ENCODE measurements at regions not wholly inside any gene's neighbourhood (a gene's known extent, or its start where the extent isn't known, plus 50 kb on each side); places are given as distances from the start of the nearest gene placed in this dataset.

GRCh38 chr5:54742417-54742891 lies 224.9 kb downstream of the SNX18 start:
- TF ChIP-seq CTCF (IDR thresholded peaks at IDR 0.05; ENCODE audit: low read depth, low read length) = peak; percentile 14
- DNase-seq (ENCODE audit: extremely low read depth, low read depth) = no peak

GRCh38 chr5:54741711-54742110 lies 224.2 kb downstream of the SNX18 start:
- no peak for DNase-seq (ENCODE audit: extremely low read depth, low read depth)
- TF ChIP-seq CTCF (IDR thresholded peaks at IDR 0.05; ENCODE audit: low read depth, low read length) = no peak

GRCh38 chr5:54740141-54740540 lies 222.6 kb downstream of the SNX18 start:
- no peak for TF ChIP-seq CTCF (IDR thresholded peaks at IDR 0.05; ENCODE audit: low read depth, low read length)
- DNase-seq (ENCODE audit: extremely low read depth, low read depth) = no peak

GRCh38 chr5:54739371-54739770 lies 221.8 kb downstream of the SNX18 start:
- TF ChIP-seq CTCF (IDR thresholded peaks at IDR 0.05; ENCODE audit: low read depth, low read length) = no peak
- no peak for DNase-seq (ENCODE audit: extremely low read depth, low read depth)

- TF ChIP-seq CTCF (IDR thresholded peaks at IDR 0.05; ENCODE audit: low read depth, low read length) = no peak
- DNase-seq (ENCODE audit: extremely low read depth, low read depth) = no peak
Observed at GRCh38 chr5:54738973-54739367, 221.4 kb downstream of the SNX18 start.

- DNase-seq (ENCODE audit: extremely low read depth, low read depth) = no peak
- TF ChIP-seq CTCF (IDR thresholded peaks at IDR 0.05; ENCODE audit: low read depth, low read length) = no peak
Observed at GRCh38 chr5:54738118-54738972, 220.8 kb downstream of the SNX18 start.

GRCh38 chr5:54736003-54736797 lies 218.6 kb downstream of the SNX18 start:
- no peak for DNase-seq (ENCODE audit: extremely low read depth, low read depth)
- TF ChIP-seq CTCF (IDR thresholded peaks at IDR 0.05; ENCODE audit: low read depth, low read length) = no peak
